Adrenal gland (tissue), 9 donors: ENCODE measurements at regions not wholly inside any gene's neighbourhood (a gene's known extent, or its start where the extent isn't known, plus 50 kb on each side); places are given as distances from the start of the nearest gene placed in this dataset.

Experiments used
- DNase-seq, 7 donors: peaks; one replicate each; pipeline ENCODE4 v3.0.0-alpha.2; 2019 to 2020
- H3K27ac ChIP-seq, 5 donors: fragments of 200-600 bp; sonication (generic) in 4 of 5; 1 replicate in 3 of 5; 2 replicates in 2 of 5; pipeline versions ENCODE4 v1.5.1 to v1.8.0; 2016 to 2020; ENCODE audit warnings: mild to moderate bottlenecking in 1 of 5
- H3K27me3 ChIP-seq: fragments of 200-600 bp; 2 replicates; pipeline ENCODE4 v1.8.0; 2021
- H3K36me3 ChIP-seq, 2 donors: fragments of 200-600 bp; replicated peaks in 1 of 2; 1 replicate in 1 of 2; 2 replicates in 1 of 2; pipeline versions ENCODE4 v1.5.1 to v1.8.0; 2018 to 2022
- H3K4me1 ChIP-seq, 2 donors: fragments of 200-600 bp; replicated peaks in 1 of 2; 1 replicate in 1 of 2; 2 replicates in 1 of 2; pipeline versions ENCODE4 v1.5.1 to v1.8.0; 2018 to 2021
- H3K4me3 ChIP-seq, 4 donors: fragments of 200-600 bp; sonication (generic) in 3 of 4; one replicate each; pipeline ENCODE4 v1.5.1; 2016 to 2018
- H3K9me3 ChIP-seq, 3 donors: fragments of 200-600 bp; sonication (generic) in 1 of 3; replicated peaks in 1 of 3; 1 replicate in 2 of 3; 2 replicates in 1 of 3; pipeline versions ENCODE4 v1.5.1 to v1.8.0; 2016 to 2021
- CTCF ChIP-seq, 6 experiments: fragments of 450-650 bp in 4 of 6; fragments of 200-600 bp in 2 of 6; sonication (generic) in 1 of 6; IDR thresholded peaks; 1 replicate in 5 of 6; 2 replicates in 1 of 6; pipeline versions ENCODE4 v1.5.1 to v1.8.0; 2016 to 2021; ENCODE audit warnings: antibody characterized with exemption in 6 of 6, mild to moderate bottlenecking in 2 of 6, moderate library complexity in 1 of 6
- POLR2A ChIP-seq, 2 donors: fragments of 450-650 bp; IDR thresholded peaks; one replicate each; pipeline ENCODE4 v1.6.1; 2017; ENCODE audit warnings: antibody characterized with exemption in 2 of 2, mild to moderate bottlenecking in 2 of 2, moderate library complexity in 1 of 2
- WGBS, 4 donors: extraction: QIAGEN DNeasy Blood & Tissue Kit in 2 of 4; methylation state at CpG; one replicate each; pipeline versions ENCODE4 v1.1.5 to v1.1.7; 2013 to 2017; 5-methylcytosine and 5-hydroxymethylcytosine counted together
- intact Hi-C, 2 donors: fragments of 100-400 bp; cut with DNase I; formaldehyde crosslinking; loops; one replicate each; pipeline versions ENCODE4 v1.14.1 to v1.15.0; 2022 to 2023
- donor health status: healthy with polysubstance abuse.
- donor health status: Bipolar disorder and iron deficiency.
- donor health status: DM: yes; HTN: yes; CAD: no.
- donor health status: DM: no; HTN: no; CAD: no.
- donor health status: DM: no; HTN: no; CAD: no.

GRCh38 chr12:65618588-65618987 is 205.7 kb upstream of the HMGA2 start:
- H3K4me1 ChIP-seq = no peaks in the 10 kb centered on the region
- intact Hi-C loops = loop anchor here in 1 of 2 donors (10.0 kb wide), 1 partner anchor 376 kb away; no protein-coding TSS in a partner anchor
- no peaks in the 10 kb centered on the region for H3K9me3 ChIP-seq
- WGBS, 4 donors = 89 to 94% (median 91%) methylated on average over 2 of the region's 2 CpGs
- TF ChIP-seq CTCF (IDR thresholded peaks at IDR 0.05) (no peak), POLR2A (IDR thresholded peaks at IDR 0.05) (no peak)
- DNase-seq = no peak
- no peak overlapping the region for H3K27ac ChIP-seq
- no peak overlapping the region for H3K4me3 ChIP-seq
- H3K36me3 ChIP-seq = no peaks in the 10 kb centered on the region
- peaks cover 9% of the 10 kb centered on the region for H3K27me3 ChIP-seq

- Histone ChIP-seq H3K36me3 (no peaks in the 10 kb centered on the region), H3K4me1 (no peaks in the 10 kb centered on the region), H3K27me3 (peaks cover 8% of the 10 kb centered on the region), H3K4me3 (no peak overlapping the region), H3K27ac (no peak overlapping the region), H3K9me3 (no peaks in the 10 kb centered on the region)
- TF ChIP-seq CTCF (IDR thresholded peaks at IDR 0.05) (no peak), POLR2A (IDR thresholded peaks at IDR 0.05) (no peak)
- intact Hi-C loops = loop anchor here in 1 of 2 donors (10.0 kb wide), 1 partner anchor 376 kb away; no protein-coding TSS in a partner anchor
- 74 to 85% (median 81%) methylated on average over 4 of the region's 4 CpGs for WGBS, 4 donors
- DNase-seq = no peak
Measured at GRCh38 chr12:65619018-65619417, 205.3 kb upstream of the HMGA2 start.

GRCh38 chr12:65620046-65620445 is 204.2 kb upstream of the HMGA2 start:
- no peaks in the 10 kb centered on the region for H3K4me1 ChIP-seq
- DNase-seq = no peak
- H3K36me3 ChIP-seq = no peaks in the 10 kb centered on the region
- WGBS, 4 donors = 72 to 91% (median 87%) methylated on average over 1 of the region's 1 CpG
- intact Hi-C loops = no loop called here
- no peak overlapping the region for H3K27ac ChIP-seq
- TF ChIP-seq POLR2A (IDR thresholded peaks at IDR 0.05) (no peak), CTCF (IDR thresholded peaks at IDR 0.05) (no peak)
- peaks cover 5% of the 10 kb centered on the region for H3K27me3 ChIP-seq
- no peaks in the 10 kb centered on the region for H3K9me3 ChIP-seq
- H3K4me3 ChIP-seq = no peak overlapping the region

- H3K36me3 ChIP-seq = no peaks in the 10 kb centered on the region
- no peaks in the 10 kb centered on the region for H3K4me1 ChIP-seq
- H3K4me3 ChIP-seq = no peak overlapping the region
- H3K27ac ChIP-seq = no peak overlapping the region
- DNase-seq = no peak
- peaks cover 5% of the 10 kb centered on the region for H3K27me3 ChIP-seq
- no peak for TF ChIP-seq CTCF (IDR thresholded peaks at IDR 0.05)
- no peak for TF ChIP-seq POLR2A (IDR thresholded peaks at IDR 0.05)
- no peaks in the 10 kb centered on the region for H3K9me3 ChIP-seq
- 87 to 92% (median 91%) methylated on average over 6 of the region's 6 CpGs for WGBS, 4 donors
- intact Hi-C loops = no loop called here
Measured at GRCh38 chr12:65622056-65622455, 202.2 kb upstream of the HMGA2 start.
